GM12873 (cell line): ENCODE measurements at regions not wholly inside any gene's neighbourhood (a gene's known extent, or its start where the extent isn't known, plus 50 kb on each side); places are given as distances from the start of the nearest gene placed in this dataset.

Experiments
- TF ChIP-seq, protein P1 (sequence below): IDR thresholded peaks from 2 replicates; pipeline ENCODE4 v1.5.1; 2012; ENCODE audit warnings: low read depth, mild to moderate bottlenecking, moderate library complexity, low read length, control low read depth; ENCODE audit not compliant: insufficient read depth; ENCODE audit errors: missing control alignments

DNA sequence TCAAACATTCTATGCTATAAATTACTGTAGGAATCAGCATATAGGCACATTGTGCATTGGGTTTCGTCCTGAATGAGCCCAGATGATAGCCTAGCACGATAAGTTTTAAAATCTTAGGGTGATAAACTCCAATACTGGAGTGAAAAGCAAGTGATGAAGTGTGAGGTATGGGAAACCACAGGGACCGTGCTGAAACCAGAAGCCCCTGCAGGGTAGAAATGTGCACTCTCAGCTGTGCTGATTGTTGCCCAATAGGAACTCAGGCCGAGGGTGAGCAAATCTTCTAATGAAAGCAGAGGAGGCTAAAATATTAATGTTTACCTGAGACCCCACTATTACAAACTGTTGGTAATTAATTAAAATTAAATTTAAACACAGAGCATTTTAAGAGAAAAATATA is 1486.6 kb downstream of the AACS start:
- TF ChIP-seq, protein P1, sequence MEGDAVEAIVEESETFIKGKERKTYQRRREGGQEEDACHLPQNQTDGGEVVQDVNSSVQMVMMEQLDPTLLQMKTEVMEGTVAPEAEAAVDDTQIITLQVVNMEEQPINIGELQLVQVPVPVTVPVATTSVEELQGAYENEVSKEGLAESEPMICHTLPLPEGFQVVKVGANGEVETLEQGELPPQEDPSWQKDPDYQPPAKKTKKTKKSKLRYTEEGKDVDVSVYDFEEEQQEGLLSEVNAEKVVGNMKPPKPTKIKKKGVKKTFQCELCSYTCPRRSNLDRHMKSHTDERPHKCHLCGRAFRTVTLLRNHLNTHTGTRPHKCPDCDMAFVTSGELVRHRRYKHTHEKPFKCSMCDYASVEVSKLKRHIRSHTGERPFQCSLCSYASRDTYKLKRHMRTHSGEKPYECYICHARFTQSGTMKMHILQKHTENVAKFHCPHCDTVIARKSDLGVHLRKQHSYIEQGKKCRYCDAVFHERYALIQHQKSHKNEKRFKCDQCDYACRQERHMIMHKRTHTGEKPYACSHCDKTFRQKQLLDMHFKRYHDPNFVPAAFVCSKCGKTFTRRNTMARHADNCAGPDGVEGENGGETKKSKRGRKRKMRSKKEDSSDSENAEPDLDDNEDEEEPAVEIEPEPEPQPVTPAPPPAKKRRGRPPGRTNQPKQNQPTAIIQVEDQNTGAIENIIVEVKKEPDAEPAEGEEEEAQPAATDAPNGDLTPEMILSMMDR: no peak

DNA sequence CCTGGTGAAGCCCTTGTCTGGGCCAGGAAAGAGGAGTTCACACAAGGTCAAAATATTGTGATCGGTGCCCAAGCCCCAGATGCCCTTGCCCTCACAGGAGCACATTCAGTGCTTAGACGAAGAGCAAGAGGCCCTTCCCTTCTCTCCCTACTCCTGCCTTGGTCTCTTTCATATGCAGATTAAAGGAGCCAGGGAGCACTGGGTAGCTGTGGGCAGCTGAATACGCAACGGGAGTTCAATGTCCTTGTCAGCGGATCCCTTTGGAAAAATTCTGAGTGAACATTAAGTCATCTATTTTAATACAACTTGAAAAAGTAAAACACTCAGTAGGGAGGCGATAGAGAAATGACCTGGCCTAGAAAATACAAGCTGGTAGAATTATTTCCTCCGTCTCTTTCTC is 1489.4 kb downstream of the AACS start:
- TF ChIP-seq, protein P1: no peak

DNA sequence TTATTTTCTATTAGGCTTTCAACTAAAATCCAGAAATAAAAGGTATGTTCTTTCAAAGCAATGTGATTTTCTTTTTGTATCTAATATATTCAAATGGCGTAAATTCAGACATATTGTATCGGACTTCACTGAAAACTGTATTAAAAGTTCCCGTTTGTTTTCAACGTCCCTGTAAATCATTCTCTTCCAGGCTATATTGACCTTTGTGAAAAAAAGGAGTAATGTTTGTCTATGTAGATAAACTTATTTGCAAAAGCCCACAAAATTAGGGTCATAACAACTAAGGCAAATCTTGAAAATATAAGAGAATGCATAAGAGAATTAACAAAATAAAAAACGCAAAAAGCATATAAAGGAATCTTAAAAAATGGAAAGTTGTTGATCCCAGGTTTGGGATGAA is 1492.4 kb downstream of the AACS start:
- TF ChIP-seq, protein P1: no peak

DNA sequence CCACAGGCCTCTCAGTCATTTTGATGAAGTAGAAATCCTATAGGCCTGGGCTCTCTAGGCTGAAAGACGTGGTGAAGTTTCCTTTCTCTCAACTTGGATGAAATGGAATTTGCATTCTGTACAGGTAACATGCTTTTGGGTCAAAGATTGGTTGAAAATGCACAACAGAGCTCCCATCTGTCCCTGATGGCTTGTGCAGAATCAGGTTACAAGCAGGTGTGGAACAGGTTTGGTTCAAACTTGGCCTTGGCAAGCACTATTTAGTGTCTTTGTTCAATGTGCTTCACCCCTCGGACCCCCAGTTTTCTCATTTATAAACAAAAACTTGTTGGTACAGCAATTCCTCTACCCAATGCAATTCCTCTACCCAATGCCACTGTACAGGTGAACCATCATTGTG is 1493.0 kb downstream of the AACS start:
- TF ChIP-seq, protein P1: no peak

DNA sequence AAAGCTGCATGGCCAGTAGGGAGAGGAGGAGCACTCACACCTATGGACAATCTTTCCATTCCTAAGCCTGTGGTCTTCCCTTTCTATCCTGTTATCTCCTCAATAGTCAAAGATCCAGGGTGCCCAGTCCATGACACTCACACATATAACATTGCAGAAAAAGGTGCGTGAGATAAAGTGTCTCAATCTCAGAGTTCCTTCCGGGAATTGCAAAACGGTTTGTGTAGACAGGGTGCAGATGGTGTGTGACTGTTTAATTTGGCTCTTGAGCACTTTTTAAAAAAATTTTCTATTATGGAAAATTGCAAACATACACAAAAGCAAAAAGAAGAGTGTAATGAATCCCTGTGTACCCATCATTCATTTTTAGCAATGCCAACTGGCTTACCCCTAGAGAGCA is 1493.6 kb downstream of the AACS start:
- TF ChIP-seq, protein P1: no peak

DNA sequence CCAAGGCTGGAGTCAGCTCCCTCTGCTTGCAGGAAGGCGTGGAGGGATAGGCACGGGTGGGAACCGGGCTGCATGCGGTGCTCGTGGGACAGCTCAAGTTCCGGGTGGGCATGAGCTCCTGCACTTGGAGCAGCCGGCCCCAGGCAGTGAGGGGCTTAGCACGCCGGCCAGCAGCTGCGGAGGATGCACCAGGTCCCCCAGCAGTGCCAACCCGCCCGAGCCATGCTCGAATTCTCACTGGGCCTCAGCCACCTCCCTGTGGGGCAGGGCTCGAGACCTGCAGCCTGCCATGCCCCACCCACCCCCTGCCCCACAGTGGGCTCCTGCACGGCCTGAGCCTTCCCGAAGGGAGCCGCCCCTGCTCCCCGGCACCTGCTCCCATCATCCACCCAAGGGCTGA is 1501.8 kb downstream of the AACS start:
- TF ChIP-seq, protein P1: no peak

DNA sequence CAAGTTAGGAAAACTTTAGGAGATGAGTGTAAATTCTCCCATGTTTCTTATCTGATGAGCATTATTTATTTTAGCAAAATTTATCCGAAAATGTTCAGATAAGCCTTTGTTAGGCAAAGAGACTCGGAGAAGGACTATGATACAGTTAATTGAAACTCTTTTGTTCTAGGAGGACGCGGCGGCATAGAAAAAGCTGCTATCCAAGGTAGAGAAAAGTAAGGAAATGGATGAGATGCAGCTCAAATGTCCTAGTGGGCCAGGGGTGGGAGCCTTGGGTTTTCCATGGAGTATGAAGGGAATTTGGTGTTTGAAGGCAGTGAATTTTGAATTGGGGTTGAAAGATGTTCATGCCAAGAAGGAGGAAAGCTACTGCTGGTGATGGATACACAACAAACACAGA is 1504.5 kb downstream of the AACS start:
- TF ChIP-seq, protein P1: no peak
